ENCODE measurements at regions not wholly inside any gene's neighbourhood (a gene's known extent, or its start where the extent isn't known, plus 50 kb on each side); places are given as distances from the start of the nearest gene placed in this dataset.

- no peak for DNase-seq
Measured at GRCh38 chr11:33449798-33450197, 192.6 kb downstream of the HIPK3 start.

GRCh38 chr11:33448461-33449130, 191.4 kb downstream of the HIPK3 start:
- ATAC-seq: no peak
- H3K4me3 ChIP-seq: no peak overlapping the region
- H3K27me3 ChIP-seq: no peaks in the 10 kb centered on the region
- H3K36me3 ChIP-seq: no peaks in the 10 kb centered on the region
- H3K27ac ChIP-seq: no peak overlapping the region
- in situ Hi-C loops (cut with MboI; ENCODE audit: low sequenced_read_pairs in 4 of 4): no loop called here
- no peak for DNase-seq
- no peaks in the 10 kb centered on the region for H3K9me3 ChIP-seq
- H3K4me1 ChIP-seq: no peaks in the 10 kb centered on the region
- intact Hi-C loops (cut with DNase I; ENCODE audit: low total_unique reads): no loop called here
- TF ChIP-seq CTCF (IDR thresholded peaks at IDR 0.05 in 4 of 5, conservative IDR thresholded peaks at IDR 0.05 in 1 of 5) (no peak), POLR2A (IDR thresholded peaks at IDR 0.05) (no peak)

More at GRCh38 chr11:33449798-33450197, 192.6 kb downstream of the HIPK3 start:
- Histone ChIP-seq H3K4me1 (no peaks in the 10 kb centered on the region), H3K27ac (no peak overlapping the region), H3K27me3 (no peaks in the 10 kb centered on the region), H3K9me3 (no peaks in the 10 kb centered on the region), H3K36me3 (no peaks in the 10 kb centered on the region), H3K4me3 (no peak overlapping the region)
- intact Hi-C loops (cut with DNase I; ENCODE audit: low total_unique reads): no loop called here
- TF ChIP-seq CTCF (IDR thresholded peaks at IDR 0.05 in 4 of 5, conservative IDR thresholded peaks at IDR 0.05 in 1 of 5) (no peak), POLR2A (IDR thresholded peaks at IDR 0.05) (no peak)
- ATAC-seq: no peak
- in situ Hi-C loops (cut with MboI; ENCODE audit: low sequenced_read_pairs in 4 of 4): no loop called here

- DNase-seq (no peak), ATAC-seq (no peak)
- in situ Hi-C loops (cut with MboI; ENCODE audit: low sequenced_read_pairs in 4 of 4): no loop called here
- no peak for TF ChIP-seq POLR2A (IDR thresholded peaks at IDR 0.05)
- TF ChIP-seq CTCF (IDR thresholded peaks at IDR 0.05 in 4 of 5, conservative IDR thresholded peaks at IDR 0.05 in 1 of 5): no peak
- Histone ChIP-seq H3K4me3 (no peak overlapping the region), H3K4me1 (no peaks in the 10 kb centered on the region), H3K27me3 (no peaks in the 10 kb centered on the region), H3K27ac (no peak overlapping the region), H3K36me3 (no peaks in the 10 kb centered on the region), H3K9me3 (no peaks in the 10 kb centered on the region)
- intact Hi-C loops (cut with DNase I; ENCODE audit: low total_unique reads): no loop called here
Measured at GRCh38 chr11:33445761-33446161, 188.6 kb downstream of the HIPK3 start.

GRCh38 chr11:33444835-33445594, 187.8 kb downstream of the HIPK3 start:
- ATAC-seq (no peak), DNase-seq (no peak)
- in situ Hi-C loops (cut with MboI; ENCODE audit: low sequenced_read_pairs in 4 of 4) (no loop called here), intact Hi-C loops (cut with DNase I; ENCODE audit: low total_unique reads) (no loop called here)
- H3K36me3 ChIP-seq: no peaks in the 10 kb centered on the region
- TF ChIP-seq CTCF (IDR thresholded peaks at IDR 0.05 in 4 of 5, conservative IDR thresholded peaks at IDR 0.05 in 1 of 5) (no peak), POLR2A (IDR thresholded peaks at IDR 0.05) (no peak)
- H3K9me3 ChIP-seq: no peaks in the 10 kb centered on the region
- no peak overlapping the region for H3K4me3 ChIP-seq
- no peaks in the 10 kb centered on the region for H3K27me3 ChIP-seq
- no peaks in the 10 kb centered on the region for H3K4me1 ChIP-seq
- no peak overlapping the region for H3K27ac ChIP-seq

All from gastrocnemius medialis (tissue), 4 donors.